ENCODE measurements at regions not wholly inside any gene's neighbourhood (a gene's known extent, or its start where the extent isn't known, plus 50 kb on each side); places are given as distances from the start of the nearest gene placed in this dataset.

GRCh38 chr1:60348884-60349283 is 275.3 kb upstream of the C1orf87 start:
- TF ChIP-seq CTCF (conservative IDR thresholded peaks at IDR 0.05; ENCODE audit: low read depth, low read length) (no peak), EZH2 (IDR thresholded peaks at IDR 0.05; ENCODE audit: borderline replicate concordance, low read depth, low read length, poor library complexity, severe bottlenecking) (no peak)

Measured in A673 (cell line).